ENCODE measurements at regions not wholly inside any gene's neighbourhood (a gene's known extent, or its start where the extent isn't known, plus 50 kb on each side); places are given as distances from the start of the nearest gene placed in this dataset.

GRCh38 chr2:226064932-226065570 lies 665.5 kb downstream of the NYAP2 start:
- intact Hi-C loops (cut with DNase I), result no loop called here
- no peak overlapping the region for H3K27ac ChIP-seq
- 94 to 95% methylated on average over 1 of the region's 1 CpG for WGBS, 2 donors
- H3K9me3 ChIP-seq, result no peaks in the 10 kb centered on the region
- H3K4me1 ChIP-seq, result no peaks in the 10 kb centered on the region
- DNase-seq, result no peak
- H3K27me3 ChIP-seq, result no peaks in the 10 kb centered on the region
- no peaks in the 10 kb centered on the region for H3K36me3 ChIP-seq
- TF ChIP-seq CTCF (IDR thresholded peaks at IDR 0.05), result no peak
- TF ChIP-seq POLR2A (IDR thresholded peaks at IDR 0.05), result no peak
- no peak overlapping the region for H3K4me3 ChIP-seq (replicated peaks in 1 of 3)

GRCh38 chr2:226063704-226064440 lies 664.4 kb downstream of the NYAP2 start:
- H3K9me3 ChIP-seq, result no peaks in the 10 kb centered on the region
- H3K36me3 ChIP-seq, result no peaks in the 10 kb centered on the region
- H3K27me3 ChIP-seq, result no peaks in the 10 kb centered on the region
- WGBS, 2 donors, result 89 to 92% methylated on average over 4 of the region's 4 CpGs
- no peaks in the 10 kb centered on the region for H3K4me1 ChIP-seq
- intact Hi-C loops (cut with DNase I), result no loop called here
- H3K4me3 ChIP-seq (replicated peaks in 1 of 3), result no peak overlapping the region
- H3K27ac ChIP-seq, result no peak overlapping the region
- TF ChIP-seq CTCF (IDR thresholded peaks at IDR 0.05) (no peak), POLR2A (IDR thresholded peaks at IDR 0.05) (no peak)
- DNase-seq, result no peak

- 58 to 82% methylated on average over 3 of the region's 3 CpGs for WGBS, 2 donors
These were observed 660.6 kb downstream of the NYAP2 start for GRCh38 chr2:226059961-226060627.

DNA sequence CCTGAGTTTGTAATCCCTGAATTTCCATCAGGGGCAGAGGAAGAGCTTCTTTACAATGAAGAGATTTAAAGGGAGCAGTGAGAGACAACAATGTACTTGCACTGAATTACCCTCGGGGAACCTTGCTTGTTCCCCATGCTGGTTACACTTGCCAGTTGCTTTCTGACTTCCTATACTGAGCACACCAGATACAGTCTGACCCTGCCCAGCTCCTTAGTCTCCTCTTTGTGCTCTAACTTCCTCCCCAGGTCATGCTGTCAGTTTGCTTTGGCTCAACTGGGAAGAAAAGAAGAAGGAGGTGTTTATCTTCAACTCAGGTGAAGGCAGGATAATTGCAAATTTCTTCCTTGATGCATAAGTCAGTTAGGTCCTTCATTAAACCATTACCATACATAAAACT lies 658.4 kb downstream of the NYAP2 start:
- DNase-seq, result no peak
- WGBS, 2 donors, result 50 to 52% methylated on average over 1 of the region's 1 CpG

More at GRCh38 chr2:226059961-226060627, 660.6 kb downstream of the NYAP2 start:
- H3K27me3 ChIP-seq, result no peaks in the 10 kb centered on the region
- no peaks in the 10 kb centered on the region for H3K36me3 ChIP-seq
- no peak overlapping the region for H3K27ac ChIP-seq
- DNase-seq, result no peak
- intact Hi-C loops (cut with DNase I), result no loop called here
- H3K4me3 ChIP-seq (replicated peaks in 1 of 3), result no peak overlapping the region
- TF ChIP-seq POLR2A (IDR thresholded peaks at IDR 0.05) (no peak), CTCF (IDR thresholded peaks at IDR 0.05) (no peak)
- no peaks in the 10 kb centered on the region for H3K9me3 ChIP-seq
- no peaks in the 10 kb centered on the region for H3K4me1 ChIP-seq

More for the DNA sequence above, 658.4 kb downstream of the NYAP2 start:
- Histone ChIP-seq H3K4me1 (no peaks in the 10 kb centered on the region), H3K9me3 (no peaks in the 10 kb centered on the region), H3K4me3 (replicated peaks in 1 of 3) (no peak overlapping the region), H3K36me3 (no peaks in the 10 kb centered on the region), H3K27ac (no peak overlapping the region), H3K27me3 (no peaks in the 10 kb centered on the region)
- intact Hi-C loops (cut with DNase I), result no loop called here
- TF ChIP-seq POLR2A (IDR thresholded peaks at IDR 0.05), result no peak
- no peak for TF ChIP-seq CTCF (IDR thresholded peaks at IDR 0.05)
